T1000 (cell line): ENCODE measurements at regions not wholly inside any gene's neighbourhood (a gene's known extent, or its start where the extent isn't known, plus 50 kb on each side); places are given as distances from the start of the nearest gene placed in this dataset.

Source experiments
- DNase-seq: peaks from one replicate; lab custom pipeline; 2025; ENCODE audit warnings: mixed read lengths; lab: John Stamatoyannopoulos, UW

DNA sequence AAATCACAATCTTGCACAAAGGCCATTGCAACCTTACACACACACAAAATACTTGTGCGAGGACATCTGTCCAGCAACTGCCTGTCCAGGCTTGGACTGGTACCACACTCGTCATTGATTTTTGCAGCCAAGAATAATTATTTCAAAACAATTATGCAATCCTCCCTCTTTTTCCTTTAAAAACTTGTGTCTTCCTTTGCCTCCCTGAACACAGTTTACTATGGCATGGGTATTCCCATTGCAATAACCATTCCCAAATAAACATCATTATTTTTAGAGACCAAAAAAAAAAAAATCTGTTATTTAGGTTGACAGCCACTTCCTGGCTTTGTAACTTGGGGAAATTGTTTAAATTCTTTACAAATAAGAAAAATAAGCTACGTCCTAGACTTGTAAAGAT lies 54.0 kb downstream of the C11orf91 start:
- no peak for DNase-seq

DNA sequence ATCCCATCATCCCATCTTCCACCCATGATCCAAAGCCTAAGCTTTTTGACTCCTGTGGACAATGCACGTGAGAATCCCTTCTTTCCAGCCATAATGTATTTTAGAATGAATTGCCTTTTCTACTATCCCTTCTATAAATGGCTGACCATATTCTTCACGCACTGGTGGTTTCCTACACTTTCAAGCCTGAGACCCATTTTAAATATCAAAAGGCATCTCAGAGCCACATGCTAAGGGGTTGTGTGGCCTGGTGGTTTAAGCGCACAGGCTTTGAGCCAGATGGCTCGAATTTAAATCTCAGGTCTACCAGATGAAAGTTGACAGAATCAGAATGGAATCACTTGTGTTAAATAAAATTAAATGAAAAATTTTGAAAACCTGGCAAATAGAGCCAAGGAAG lies 54.5 kb downstream of the C11orf91 start:
- DNase-seq: no peak

DNA sequence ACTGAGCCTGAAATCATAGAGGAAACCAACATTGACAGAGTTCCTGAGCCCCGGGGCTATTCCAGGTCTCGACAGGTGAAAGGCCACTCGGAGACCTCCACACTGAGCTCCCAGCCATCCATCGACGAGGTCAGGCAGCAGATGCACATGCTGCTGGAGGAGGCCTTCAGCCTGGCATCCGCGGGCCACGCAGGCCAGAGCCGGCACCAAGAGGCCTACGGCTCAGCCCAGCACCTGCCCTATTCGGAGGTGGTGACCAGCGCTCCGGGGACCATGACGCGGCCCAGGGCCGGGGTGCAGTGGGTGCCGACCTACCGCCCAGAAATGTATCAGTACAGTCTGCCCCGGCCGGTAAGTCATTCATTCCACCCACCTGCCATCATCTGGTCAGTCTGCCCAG lies 54.9 kb downstream of the C11orf91 start:
- DNase-seq: no peak

DNA sequence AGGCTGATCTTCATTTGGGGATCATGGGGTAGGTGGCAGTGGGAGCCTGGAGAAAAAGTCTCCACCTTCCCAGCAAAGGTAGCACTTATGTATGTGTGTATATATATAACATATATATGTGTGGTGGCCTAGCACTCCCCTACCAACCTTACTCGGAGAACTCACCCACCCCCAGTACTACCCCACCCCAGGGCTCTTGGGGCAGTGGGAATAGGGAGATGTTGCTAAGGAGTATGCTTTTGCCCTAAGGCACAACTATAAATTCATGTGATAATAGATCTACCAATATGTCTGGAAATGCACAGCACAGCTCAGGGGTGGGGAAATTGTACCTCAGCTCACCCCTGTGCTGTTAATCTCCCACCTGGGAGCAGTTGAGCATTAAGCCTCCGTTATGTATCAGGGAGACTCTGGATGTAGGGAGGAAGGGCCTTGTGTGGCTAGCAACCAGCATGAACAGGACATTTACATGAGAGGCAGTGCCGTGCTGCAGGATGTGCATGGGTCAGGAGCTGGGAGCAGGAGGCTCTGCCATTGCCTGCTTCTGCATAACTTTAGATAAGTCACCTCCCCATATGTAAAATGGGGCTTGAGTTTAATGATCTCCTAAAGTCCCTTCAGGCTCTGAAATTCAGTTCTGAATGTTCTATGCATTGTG lies 57.3 kb downstream of the C11orf91 start:
- no peak for DNase-seq

DNA sequence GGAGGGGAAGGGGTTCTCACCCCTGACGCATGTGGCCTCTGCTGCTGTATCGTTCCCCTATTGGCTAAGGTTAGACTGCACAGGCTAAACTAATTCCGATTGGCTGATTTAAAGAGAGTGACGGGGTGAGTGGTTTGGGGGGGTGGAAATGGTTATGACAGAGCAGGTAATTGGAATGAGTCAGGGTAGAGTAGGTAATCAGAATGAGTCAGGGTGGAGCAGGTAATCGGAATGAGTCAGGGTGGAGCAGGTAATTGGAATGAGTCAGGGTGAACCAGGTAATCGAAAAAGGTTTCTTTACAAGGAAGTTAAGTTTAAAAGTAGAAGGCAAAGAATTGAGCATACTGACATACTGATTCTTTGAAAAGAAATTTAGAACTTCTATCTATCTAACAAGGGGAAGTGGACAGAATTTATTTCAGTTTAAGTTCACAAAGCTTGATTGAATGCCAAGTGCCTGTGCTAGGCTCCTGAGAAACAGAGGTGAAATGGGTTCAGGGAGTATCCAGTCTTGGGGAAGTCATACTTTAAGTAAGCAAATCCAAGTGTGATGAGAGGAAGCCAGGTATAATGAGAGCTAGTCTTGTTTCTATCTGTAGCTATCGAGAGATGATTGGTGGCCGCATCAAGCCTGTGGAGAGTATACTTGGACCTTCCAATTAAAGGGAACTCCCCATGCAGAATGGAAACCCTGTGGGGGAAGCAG lies 58.0 kb downstream of the C11orf91 start:
- DNase-seq: no peak

DNA sequence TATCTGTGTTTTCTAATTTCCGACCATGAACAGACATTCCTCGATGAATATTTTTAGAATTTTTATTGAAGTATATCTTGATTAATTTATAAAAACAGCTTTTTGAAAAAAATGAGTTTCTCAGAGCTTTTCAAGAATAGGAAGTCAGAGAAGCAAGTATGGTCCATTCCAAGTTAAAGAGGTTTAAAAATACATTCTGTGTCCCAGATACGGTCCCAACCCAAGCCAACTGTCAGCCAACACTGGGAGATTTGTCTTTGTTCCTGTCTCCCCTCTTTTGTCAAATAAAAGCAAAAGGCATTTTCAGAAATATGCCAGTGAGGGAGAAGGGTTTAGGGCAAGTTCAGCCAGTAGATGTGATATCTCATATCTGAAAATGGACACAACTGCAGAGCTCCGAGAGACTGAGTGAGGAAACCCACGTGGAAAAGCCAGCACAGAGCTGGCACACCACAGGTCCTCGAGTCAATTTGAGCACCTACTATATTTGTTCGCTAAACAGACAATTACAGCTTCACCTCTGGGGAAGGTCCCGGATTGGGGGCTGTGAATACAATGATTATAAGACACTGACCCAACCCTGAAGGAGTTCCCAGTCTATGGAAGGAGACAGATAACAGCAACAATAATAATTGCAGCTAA lies 59.8 kb downstream of the C11orf91 start:
- DNase-seq: no peak

DNA sequence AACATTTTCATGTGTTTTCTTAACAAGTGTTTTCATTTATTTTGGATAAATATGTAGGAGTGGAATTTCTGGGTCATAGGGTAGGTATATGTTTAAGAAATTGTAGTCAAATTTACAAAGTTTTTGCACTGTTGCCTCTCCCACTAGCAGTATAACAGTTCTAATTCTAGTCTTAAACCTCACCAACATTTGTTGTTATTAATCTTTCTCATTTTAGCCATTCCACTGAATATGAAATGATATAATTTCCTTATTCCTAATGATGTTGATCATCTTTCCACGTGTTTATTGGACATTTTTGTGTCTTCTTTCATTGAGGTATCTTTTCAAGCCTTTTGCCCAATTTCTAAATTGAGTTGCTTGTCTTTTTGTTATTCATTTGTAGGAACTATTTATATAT lies 62.0 kb downstream of the C11orf91 start:
- DNase-seq: no peak

DNA sequence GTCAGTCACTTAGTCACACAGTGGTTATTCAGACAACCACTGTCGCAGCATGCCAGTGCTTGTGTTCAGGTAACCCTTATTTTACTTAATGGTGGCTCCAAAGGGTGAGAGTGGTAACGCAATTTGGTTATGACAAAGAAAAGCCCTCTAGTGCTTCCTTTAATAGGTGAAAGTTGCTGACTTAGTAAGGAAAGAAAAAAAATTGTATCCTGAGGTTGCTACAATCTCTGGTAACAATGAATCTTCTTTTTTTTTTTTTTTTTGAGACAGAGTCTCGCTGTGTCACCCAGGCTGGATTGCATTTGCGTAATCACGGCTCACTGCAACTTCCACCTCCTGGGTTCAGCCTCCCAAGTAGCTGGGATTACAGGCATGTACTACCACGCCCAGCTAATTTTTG lies 64.5 kb downstream of the C11orf91 start:
- no peak for DNase-seq

DNA sequence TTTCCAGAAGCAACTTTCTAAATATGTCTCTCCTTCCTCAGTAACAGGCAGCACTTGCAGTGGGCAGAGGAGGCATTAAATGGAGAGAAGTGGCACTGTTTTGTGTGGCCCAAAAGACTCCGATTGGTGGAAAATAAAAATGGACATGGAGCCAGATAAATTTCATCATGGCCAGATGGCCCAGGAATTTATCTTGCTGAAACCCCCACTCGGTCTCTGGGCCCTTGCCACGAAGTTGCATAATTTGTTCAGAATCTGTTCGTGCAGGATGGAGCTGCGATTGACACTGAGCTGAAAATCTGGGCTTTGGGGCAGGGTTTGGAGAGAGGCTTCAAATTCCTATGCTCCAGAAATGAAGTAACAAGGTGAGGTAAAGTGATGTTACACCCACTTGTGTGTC lies 65.5 kb downstream of the C11orf91 start:
- DNase-seq: no peak

DNA sequence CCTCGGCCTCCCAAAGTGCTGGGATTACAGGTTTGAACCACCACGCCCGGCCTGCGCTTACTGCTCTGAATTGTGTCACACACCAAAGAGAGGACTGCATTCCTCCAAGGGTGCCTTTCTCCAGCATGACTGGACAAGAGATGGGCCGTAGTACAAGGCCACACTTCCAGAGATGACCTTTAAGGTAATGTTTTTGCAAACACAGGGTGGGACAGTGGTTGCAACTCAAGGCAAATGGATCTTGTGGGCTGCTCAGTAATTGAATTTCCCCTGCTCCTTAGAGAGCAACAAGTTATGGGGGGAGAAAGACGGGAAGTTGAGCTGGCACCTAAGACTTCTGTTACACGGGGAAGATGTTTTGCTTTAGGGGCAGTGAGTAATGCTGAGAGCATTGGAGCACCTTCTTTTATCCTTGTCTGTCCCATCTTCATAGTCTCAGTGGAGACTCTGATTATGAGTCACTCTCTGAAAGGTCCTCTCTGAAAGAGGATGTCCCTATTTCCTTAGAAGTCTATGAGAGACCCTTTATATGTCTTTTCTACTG lies 66.3 kb downstream of the C11orf91 start:
- peak; percentile 34 for DNase-seq

DNA sequence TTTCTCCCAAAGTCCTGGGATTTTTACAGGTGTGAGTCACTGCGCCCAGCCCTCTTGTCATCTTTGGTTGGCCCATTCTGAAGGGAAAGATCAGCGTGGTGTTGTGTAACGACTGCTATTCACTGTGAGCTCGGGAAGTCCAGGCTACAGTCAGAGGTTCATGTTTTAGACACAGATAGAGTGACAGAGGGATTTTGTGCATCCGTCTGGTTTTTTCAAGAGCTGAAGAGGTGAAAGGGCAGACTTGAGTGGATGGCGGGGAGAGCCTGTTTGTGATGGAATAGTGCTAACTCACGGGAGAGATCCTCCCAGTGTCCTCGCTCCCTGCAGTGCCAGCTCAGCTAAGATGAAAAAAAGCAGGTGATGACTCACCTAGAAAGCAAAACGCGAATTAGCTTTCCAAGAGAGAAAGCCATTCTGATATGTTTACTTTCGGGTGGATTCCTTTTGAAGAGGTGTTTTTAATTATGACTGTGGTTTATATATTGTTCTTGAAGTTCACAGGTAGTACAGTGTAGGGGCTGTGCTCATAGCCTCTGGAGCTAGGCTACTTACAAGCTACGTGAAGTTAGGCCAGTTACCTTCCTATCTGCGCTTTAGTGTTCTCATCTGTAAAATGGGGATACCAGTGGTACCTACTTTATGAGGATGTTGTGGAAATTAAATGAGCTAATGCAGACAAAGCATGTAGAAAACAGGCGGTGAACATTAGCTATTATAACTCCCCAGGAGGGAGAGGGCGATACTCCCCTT lies 67.2 kb downstream of the C11orf91 start:
- DNase-seq: peak; percentile 68

DNA sequence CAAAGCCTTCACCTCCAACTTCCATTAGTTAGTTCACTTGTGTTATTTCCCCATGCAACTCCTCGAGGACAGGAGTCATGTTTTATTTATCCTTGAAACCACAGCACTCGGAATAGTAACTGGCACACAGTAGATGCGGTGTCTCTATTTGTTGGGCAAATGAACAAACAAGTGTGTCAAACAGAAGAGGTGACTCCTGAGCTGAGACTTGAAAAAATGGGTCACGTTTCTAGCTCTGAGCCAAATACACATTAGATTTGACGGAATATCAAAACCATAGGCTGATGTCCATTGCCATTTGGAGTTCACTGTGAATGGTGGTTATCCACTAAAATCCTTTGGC lies 68.9 kb downstream of the C11orf91 start:
- DNase-seq: no peak

DNA sequence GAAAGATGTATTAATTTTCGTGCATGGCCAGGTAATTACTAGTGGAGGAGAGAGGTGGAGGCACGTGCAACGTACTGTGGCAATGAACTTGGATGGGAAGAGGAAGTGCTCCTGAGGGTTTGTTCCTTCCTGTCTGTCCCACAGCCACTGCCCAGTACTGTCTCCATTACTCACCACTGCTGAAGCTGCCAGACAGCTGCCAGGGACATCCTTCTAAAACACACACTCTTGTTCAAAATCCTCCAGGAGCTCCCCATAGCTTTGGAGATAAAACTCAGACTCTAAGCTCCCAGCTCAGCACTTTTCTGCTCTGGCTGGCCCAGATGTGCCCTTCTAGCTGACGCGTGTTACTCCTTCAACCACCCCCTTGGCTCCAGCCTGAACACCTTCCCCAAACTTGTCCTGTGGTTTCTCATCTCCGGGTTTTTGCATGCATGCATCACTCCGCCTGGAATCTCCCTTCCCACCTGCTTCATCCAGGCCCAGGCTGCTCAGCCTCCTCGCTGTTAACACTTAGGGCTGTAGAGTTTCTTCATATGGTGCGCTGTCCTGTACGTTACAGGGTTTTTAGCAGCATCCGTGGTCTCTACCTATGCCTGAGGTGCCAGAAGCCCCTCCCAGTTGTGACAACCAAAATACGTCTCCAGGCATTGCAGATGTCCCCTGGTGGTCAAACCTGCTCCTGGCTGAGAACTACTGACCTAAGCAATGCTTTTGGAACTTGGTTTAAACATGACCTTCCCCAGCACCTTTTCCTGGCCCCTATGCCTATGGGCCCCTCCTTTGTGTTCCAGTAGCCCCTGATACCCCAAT lies 69.5 kb downstream of the C11orf91 start:
- no peak for DNase-seq

DNA sequence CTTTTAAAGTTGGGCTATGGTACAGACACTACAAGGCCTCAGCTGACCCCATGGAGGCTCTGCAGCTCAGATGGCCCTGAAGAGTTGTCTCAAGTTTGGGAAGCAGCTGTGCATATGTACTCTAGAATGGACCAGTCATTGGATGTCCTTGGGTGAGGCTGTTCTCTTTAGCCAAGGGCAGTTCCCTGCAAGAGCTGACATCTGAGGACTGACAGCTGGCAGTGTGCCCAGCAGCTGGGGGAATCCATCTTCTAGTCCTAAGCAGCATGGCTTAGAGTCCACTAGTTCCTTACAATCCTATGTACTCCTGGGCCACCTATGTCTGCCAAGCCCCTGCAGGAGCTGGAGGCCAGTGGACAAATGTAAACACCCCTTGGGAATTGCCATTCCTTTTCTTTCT lies 76.5 kb downstream of the C11orf91 start:
- DNase-seq: no peak

DNA sequence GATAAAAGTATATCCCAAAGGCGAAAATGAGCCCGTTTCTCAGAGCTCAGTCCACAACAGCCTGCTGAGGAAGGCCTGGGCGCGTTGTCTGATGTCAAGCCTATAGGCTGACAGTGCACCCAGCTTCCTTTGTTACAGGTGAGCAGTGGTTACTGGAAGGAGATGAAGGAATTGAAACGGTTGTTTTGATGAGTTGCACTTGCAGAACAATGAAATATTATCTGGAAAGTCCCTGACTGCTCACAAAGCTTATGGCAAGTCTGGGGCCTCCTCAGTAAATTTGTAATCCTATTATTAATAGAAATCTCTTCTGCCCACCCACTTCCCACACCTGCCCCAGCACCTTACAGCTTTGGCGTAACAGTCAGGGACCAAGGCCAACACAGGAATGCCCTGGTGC lies 77.8 kb downstream of the C11orf91 start:
- DNase-seq: no peak

DNA sequence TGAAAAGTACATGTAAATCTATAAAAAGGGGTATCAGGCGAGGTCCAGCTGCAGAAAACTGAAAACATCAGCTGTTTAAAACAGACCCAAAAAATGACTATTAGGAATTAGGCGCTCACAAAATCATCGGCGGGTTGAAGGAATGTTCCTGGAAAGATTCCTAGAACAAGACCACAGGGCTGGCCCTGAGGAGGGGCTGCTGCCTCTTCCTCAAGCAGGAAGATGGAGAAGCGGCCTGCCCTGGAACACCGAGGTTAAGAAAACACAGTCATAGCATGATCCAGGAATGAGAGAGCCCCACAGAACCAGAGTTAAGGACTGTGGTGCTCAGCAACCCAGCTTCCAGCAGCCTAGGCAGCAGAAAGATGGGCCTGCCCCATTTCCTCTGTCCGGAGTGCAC lies 78.4 kb downstream of the C11orf91 start:
- no peak for DNase-seq

DNA sequence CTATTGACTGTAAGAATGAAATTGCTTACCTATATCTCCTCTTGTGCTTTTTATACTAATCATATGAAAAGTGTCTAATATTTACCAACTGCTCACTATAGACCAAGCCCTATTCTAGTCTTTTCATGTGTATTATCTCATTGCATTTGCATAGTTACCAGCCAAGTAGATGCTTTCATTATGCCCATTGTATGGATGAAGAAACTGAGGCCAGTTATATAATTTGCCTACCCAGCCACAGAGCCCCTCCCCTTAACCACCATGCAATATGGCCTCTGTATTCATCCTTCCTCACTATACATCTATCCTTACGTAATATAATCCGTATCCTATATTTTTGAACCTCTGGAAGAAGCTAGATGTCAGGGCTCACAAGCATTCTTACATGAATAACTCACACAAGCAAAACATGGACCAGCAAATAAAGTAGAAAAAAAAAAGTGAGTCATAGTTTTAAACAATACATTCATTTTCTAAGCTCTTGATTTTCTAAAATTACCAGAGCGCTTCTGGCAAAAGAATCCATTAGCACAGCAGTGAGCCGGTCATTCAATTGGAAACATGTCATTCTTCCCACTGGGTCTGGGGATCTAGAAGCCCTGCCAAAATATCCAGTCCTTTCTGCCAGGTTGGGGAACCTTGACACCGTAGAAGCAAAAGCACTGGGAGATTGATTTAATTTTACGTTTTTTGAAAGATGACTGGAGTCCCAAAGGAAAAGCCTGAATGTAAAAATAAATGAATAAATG lies 80.0 kb downstream of the C11orf91 start:
- no peak for DNase-seq

DNA sequence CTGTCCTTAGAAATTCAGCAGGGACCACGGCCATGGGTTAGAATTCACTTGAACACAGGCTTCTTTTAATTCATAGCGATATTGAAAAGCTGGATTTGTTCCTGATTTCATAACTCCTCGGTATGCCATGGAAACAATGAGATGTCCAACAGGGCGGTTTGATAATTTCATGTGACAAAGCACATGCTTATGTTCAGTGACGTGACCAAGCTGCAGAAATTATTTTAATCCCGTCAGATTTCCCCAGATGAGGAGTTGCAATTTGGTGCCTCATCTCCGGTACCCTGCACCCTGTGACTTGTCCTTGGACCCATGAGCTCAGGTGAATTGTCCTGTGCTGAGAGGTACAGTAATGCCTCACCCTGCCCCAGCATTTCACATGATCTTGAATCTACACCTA lies 81.7 kb downstream of the C11orf91 start:
- DNase-seq: no peak

DNA sequence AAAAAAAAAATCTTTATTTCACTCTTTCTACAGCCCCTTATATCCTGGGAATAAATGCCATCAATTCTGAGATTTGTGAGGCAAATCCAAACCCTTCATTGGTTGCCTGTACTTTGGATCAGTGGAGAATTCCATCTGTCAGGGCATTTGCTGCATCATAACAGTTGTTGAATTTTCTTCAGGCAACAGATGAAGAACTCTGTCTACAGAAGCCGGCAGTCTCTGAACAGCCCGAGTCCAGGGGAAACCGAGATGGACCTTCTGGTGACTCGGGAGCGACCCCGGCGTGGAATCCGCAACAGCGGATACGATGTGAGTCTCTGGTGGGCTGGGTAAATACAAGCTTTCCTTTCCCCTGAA lies 82.3 kb downstream of the C11orf91 start:
- no peak for DNase-seq

DNA sequence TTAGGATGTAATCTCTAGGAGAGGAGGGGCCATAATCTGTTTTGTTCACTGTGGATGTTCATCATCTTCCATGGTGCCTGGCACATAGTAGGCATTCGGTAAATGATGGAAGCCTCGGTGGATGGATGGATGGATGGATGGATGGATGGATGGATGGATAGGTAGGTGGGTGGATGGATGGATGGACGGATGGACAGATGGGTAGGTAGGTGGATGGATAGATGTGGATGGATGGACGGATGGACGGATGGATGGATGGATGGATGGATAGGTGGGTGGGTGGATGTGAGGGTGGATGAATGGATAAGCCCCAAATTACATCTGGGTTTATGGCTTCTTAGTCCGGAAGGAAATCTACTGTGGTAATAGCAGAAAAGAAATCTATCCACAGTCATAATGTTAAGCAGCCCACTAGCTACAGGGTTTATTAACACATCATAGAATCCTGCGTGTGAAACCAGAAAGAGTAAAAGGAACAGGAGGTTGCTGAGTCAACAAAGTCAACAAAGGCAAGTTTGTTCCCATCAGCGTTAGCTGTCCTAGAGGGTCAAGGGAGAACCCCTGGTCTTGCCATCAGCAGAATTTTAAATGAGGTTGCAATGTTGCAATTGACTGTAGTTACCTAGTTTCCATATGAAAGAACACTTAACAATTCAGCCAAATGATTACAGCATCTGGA lies 82.8 kb downstream of the C11orf91 start:
- DNase-seq: no peak

DNA sequence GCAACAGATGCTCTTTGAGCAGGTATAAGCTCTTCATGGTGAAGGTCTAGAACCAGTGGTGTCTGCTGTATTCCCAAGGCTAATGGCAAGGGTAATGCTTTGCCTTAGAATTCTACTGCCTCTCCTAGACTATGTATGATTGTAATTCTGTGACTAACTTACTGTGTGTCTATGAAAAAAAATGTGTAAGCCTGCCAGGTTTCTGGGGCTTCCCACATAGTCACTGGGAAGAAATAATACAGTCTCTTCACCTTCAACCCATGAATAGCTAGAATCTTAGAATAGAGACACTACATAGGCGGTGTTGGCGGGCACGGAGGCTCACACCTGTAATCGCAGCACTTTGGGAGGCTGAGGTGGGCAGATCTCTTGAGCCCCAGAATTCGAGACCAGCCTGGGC lies 84.1 kb downstream of the C11orf91 start:
- DNase-seq: no peak
